Ishikawa (cell line): ENCODE measurements at regions not wholly inside any gene's neighbourhood (a gene's known extent, or its start where the extent isn't known, plus 50 kb on each side); places are given as distances from the start of the nearest gene placed in this dataset.

ENCODE experiments used
- CEBPB ChIP-seq: IDR thresholded peaks from 2 replicates; pipeline ENCODE4 v1.6.1; 2012
- CREB1 ChIP-seq: IDR thresholded peaks from 2 replicates; pipeline ENCODE4 v1.6.1; 2012; ENCODE audit warnings: low read depth
- EGR1 ChIP-seq: IDR thresholded peaks from 2 replicates; pipeline ENCODE4 v1.6.1; 2012
- EP300 ChIP-seq: IDR thresholded peaks from 2 replicates; pipeline ENCODE4 v1.6.1; 2012; ENCODE audit warnings: borderline replicate concordance
- FOXM1 ChIP-seq: IDR thresholded peaks from 2 replicates; pipeline ENCODE4 v1.6.1; 2012; ENCODE audit warnings: low read depth, borderline replicate concordance
- NFIC ChIP-seq: IDR thresholded peaks from 2 replicates; pipeline ENCODE4 v1.6.1; 2012
- RAD21 ChIP-seq: IDR thresholded peaks from 2 replicates; pipeline ENCODE4 v1.6.1; 2012; ENCODE audit warnings: low read depth
- TAF1 ChIP-seq: IDR thresholded peaks from 2 replicates; pipeline ENCODE4 v1.6.1; 2012; ENCODE audit warnings: low read depth, mild to moderate bottlenecking
- TCF12 ChIP-seq: IDR thresholded peaks from 2 replicates; pipeline ENCODE4 v1.6.1; 2012; ENCODE audit warnings: low read depth
- YY1 ChIP-seq: IDR thresholded peaks from 2 replicates; pipeline ENCODE4 v1.6.1; 2012; ENCODE audit warnings: low read depth
- TF ChIP-seq, protein P1 (sequence below): IDR thresholded peaks from 2 replicates; pipeline ENCODE4 v1.6.1; 2012
- TF ChIP-seq, protein P2 (sequence below): IDR thresholded peaks from 2 replicates; pipeline ENCODE4 v1.6.1; 2012
- TF ChIP-seq, protein P3 (sequence below): IDR thresholded peaks from 2 replicates; pipeline ENCODE4 v1.6.1; 2012; ENCODE audit warnings: low read depth, mild to moderate bottlenecking

DNA sequence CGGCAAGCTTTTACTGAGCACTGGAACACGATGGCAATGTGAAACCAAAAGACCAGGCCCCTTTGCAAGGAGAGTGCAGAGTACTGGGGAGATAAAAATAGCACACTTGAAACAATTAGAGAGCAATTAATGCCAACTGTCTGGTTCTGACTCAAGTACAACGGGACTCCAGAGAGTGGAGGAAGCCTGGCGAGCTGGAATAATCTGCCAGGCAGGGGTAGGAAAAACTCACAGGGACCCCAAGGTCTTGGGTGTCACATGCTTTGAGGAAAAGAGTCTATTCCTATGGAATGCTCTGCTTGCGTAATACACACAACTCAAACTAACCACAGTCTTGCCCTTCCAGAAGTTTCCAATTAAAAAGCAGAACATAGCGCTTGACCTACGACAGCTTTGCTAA is 113.0 kb upstream of the CLMP start:
- TF ChIP-seq, protein P1, sequence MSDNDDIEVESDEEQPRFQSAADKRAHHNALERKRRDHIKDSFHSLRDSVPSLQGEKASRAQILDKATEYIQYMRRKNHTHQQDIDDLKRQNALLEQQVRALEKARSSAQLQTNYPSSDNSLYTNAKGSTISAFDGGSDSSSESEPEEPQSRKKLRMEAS = no peak
- TF ChIP-seq, protein P2, sequence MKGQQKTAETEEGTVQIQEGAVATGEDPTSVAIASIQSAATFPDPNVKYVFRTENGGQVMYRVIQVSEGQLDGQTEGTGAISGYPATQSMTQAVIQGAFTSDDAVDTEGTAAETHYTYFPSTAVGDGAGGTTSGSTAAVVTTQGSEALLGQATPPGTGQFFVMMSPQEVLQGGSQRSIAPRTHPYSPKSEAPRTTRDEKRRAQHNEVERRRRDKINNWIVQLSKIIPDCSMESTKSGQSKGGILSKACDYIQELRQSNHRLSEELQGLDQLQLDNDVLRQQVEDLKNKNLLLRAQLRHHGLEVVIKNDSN = no peak
- TF ChIP-seq, protein P3, sequence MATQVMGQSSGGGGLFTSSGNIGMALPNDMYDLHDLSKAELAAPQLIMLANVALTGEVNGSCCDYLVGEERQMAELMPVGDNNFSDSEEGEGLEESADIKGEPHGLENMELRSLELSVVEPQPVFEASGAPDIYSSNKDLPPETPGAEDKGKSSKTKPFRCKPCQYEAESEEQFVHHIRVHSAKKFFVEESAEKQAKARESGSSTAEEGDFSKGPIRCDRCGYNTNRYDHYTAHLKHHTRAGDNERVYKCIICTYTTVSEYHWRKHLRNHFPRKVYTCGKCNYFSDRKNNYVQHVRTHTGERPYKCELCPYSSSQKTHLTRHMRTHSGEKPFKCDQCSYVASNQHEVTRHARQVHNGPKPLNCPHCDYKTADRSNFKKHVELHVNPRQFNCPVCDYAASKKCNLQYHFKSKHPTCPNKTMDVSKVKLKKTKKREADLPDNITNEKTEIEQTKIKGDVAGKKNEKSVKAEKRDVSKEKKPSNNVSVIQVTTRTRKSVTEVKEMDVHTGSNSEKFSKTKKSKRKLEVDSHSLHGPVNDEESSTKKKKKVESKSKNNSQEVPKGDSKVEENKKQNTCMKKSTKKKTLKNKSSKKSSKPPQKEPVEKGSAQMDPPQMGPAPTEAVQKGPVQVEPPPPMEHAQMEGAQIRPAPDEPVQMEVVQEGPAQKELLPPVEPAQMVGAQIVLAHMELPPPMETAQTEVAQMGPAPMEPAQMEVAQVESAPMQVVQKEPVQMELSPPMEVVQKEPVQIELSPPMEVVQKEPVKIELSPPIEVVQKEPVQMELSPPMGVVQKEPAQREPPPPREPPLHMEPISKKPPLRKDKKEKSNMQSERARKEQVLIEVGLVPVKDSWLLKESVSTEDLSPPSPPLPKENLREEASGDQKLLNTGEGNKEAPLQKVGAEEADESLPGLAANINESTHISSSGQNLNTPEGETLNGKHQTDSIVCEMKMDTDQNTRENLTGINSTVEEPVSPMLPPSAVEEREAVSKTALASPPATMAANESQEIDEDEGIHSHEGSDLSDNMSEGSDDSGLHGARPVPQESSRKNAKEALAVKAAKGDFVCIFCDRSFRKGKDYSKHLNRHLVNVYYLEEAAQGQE = no peak
- TF ChIP-seq YY1 = no peak
- no peak for TF ChIP-seq CEBPB
- no peak for TF ChIP-seq RAD21
- no peak for TF ChIP-seq CREB1
- TF ChIP-seq EP300 = no peak
- TF ChIP-seq EGR1 = no peak
- no peak for TF ChIP-seq TCF12
- no peak for TF ChIP-seq TAF1
- TF ChIP-seq FOXM1 = no peak
- TF ChIP-seq NFIC = no peak
